Astrocyte of the hippocampus (primary cell): ENCODE measurements at regions not wholly inside any gene's neighbourhood (a gene's known extent, or its start where the extent isn't known, plus 50 kb on each side); places are given as distances from the start of the nearest gene placed in this dataset.

ENCODE experiments used
- DNase-seq: peaks from one replicate; pipeline ENCODE4 v3.0.0; 2011; ENCODE audit warnings: low read depth, low spot score

- DNase-seq, result no peak
Observed at GRCh38 chr1:198903621-198904020, 264.8 kb downstream of the PTPRC start.

- DNase-seq, result no peak
Observed at GRCh38 chr1:198904321-198904720, 265.5 kb downstream of the PTPRC start.

- DNase-seq, result no peak
Observed at GRCh38 chr1:198906739-198907422, 268.0 kb downstream of the PTPRC start.

- DNase-seq, result no peak
Observed at GRCh38 chr1:198907423-198907746, 268.5 kb downstream of the PTPRC start.

- no peak for DNase-seq
Observed at GRCh38 chr1:198908995-198909394, 270.2 kb downstream of the PTPRC start.

GRCh38 chr1:198909973-198910372 lies 271.1 kb downstream of the PTPRC start:
- DNase-seq, result peak; percentile 38

GRCh38 chr1:198910816-198911215 lies 272.0 kb downstream of the PTPRC start:
- no peak for DNase-seq

- DNase-seq, result no peak
Observed at GRCh38 chr1:198912046-198912445, 273.2 kb downstream of the PTPRC start.

- no peak for DNase-seq
Observed at GRCh38 chr1:198913667-198914066, 274.8 kb downstream of the PTPRC start.

- DNase-seq, result no peak
Observed at GRCh38 chr1:198915327-198916231, 276.7 kb downstream of the PTPRC start.

GRCh38 chr1:198917226-198917625 lies 278.4 kb downstream of the PTPRC start:
- no peak for DNase-seq

GRCh38 chr1:198918920-198919319 lies 280.1 kb downstream of the PTPRC start:
- DNase-seq, result no peak

GRCh38 chr1:198919667-198920398 lies 281.0 kb downstream of the PTPRC start:
- no peak for DNase-seq

- no peak for DNase-seq
Observed at GRCh38 chr1:198922638-198923430, 284.0 kb downstream of the PTPRC start.

GRCh38 chr1:198923993-198924392 lies 285.2 kb downstream of the PTPRC start:
- no peak for DNase-seq

GRCh38 chr1:198925567-198925966 lies 286.7 kb downstream of the PTPRC start:
- DNase-seq, result no peak

GRCh38 chr1:198927129-198927528 lies 288.3 kb downstream of the PTPRC start:
- no peak for DNase-seq

GRCh38 chr1:198929111-198929604 lies 290.3 kb downstream of the PTPRC start:
- no peak for DNase-seq

- peak; percentile 61 for DNase-seq
Observed at GRCh38 chr1:198929961-198930599, 291.2 kb downstream of the PTPRC start.

- no peak for DNase-seq
Observed at GRCh38 chr1:198932351-198932991, 293.6 kb downstream of the PTPRC start.
